GM18858 (cell line): ENCODE measurements at regions not wholly inside any gene's neighbourhood (a gene's known extent, or its start where the extent isn't known, plus 50 kb on each side); places are given as distances from the start of the nearest gene placed in this dataset.

ENCODE experiments used
- ATAC-seq: cut with Tn5 transposase; IDR thresholded peaks from one replicate; pipeline ENCODE4 v1.9.1; 2021; ENCODE audit not compliant: unreplicated experiment

GRCh38 chr10:78263521-78263988, 229.9 kb downstream of the RPS24 start:
- no peak for ATAC-seq

DNA sequence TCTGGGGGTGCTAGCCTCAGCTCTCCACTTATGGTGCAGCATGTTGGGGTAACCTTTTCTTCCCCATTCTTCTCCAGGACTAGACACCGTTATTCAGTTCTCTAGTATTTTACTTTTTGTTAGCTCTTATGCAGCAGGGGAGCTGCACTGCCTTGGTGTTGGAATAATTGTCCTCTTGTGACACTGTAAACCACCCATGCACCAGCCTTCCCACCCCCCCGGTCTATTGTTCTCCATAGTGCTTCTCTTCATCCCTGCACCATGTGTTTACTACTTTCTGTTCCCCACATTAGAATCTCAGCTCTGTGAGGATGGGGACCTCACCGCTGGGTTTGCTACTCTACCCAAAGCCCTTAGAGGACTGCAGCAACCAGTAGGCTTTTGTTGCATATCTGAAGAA, 230.7 kb downstream of the RPS24 start:
- ATAC-seq, result no peak

GRCh38 chr10:78266741-78267469, 233.2 kb downstream of the RPS24 start:
- no peak for ATAC-seq

- ATAC-seq, result no peak
Measured at GRCh38 chr10:78267598-78267997, 233.9 kb downstream of the RPS24 start.

GRCh38 chr10:78269060-78269459, 235.4 kb downstream of the RPS24 start:
- no peak for ATAC-seq

DNA sequence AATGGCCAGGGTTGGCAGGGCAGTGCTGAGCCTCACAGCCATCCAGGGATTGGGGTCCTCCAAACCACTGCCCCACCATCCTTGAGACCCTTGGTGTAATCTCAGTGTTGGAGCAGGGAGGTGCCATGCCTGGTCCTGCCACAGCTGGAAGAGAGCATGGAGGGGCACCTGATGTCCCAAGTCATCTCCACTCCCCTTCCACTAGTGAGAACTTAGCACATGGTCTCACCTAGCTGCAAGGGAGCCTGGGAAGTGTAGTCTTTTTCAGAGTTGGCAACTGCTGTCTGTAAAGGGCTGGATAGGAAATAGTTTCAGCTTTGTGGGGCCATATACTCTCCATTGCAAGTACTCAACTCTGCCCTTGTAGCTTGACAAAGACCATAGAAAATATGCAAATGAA, 238.7 kb downstream of the RPS24 start:
- no peak for ATAC-seq

GRCh38 chr10:78274491-78274890, 240.8 kb downstream of the RPS24 start:
- ATAC-seq, result no peak

DNA sequence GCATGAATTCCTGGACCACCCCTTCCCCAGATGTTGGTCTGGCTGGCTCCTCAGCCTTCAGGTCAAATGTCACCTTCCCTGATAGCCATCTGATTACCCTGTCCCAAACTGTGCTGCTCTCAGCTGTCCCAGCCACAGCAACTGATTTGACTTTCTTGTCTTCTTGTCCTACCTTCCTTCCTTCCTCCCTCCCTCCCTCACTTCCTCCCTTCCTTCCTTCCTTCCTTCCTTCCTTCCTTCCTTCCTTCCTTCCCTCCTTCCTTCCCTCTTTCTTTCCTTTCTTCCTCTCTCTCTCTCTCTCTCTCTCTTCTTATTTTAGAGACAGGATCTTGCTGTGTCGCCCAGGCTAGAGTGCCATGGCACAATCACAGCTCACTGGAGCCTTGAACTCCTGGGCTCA, 242.5 kb downstream of the RPS24 start:
- ATAC-seq, result no peak

DNA sequence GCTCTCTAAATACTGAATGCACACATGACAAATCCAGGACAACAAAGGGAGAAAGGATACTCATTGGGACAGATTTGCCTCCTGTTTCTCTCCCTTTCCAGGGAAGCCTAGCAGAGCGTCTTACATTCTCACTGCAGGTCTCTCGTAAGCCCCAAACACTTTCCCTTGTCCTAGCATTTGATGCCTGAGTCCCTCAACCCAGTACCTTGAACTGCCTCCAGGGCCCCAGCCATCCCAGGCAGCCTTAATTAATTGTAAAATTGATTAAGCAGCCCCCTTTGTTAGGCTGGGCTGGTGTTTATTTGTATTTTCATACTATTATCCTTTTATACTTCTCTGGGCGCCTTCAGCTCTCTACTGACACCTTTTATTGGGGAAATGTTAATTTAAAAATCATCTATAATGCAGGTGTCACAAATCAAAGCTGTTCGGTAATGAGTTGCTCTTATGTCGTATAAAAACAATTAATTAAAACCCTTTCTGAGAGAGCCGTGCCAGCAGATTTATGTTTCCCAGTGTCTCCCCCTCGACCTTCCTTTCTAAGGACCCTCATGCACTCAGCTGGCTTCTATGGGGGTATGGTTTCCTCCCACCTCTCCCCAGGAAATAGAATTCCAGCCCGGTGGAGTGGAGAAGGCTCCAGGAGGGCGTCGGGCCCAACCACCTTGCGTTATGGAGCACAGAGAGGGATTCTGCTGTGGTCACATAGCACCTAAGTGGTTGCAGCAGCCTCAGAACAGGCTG, 243.8 kb downstream of the RPS24 start:
- no peak for ATAC-seq

- no peak for ATAC-seq
Measured at GRCh38 chr10:78278058-78278404, 244.4 kb downstream of the RPS24 start.

DNA sequence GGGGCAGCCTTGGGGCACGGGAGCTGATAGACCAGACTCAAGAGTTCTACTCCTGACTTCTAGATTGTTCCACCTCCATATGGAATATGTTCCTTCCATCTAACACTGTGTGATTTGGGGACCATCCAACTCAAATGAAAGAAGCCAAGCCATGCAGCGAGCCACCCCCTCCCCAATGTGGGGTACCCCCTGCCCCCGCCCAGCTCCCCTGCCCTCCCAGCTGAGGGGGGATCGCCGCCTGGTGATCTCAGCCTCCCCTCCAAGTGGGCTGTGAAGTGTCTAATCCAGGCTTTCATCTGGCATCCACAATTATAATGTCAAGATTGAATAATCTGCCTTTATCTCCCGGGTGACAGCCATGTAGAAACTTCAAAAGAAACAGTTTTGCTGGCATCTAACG, 246.1 kb downstream of the RPS24 start:
- ATAC-seq, result no peak

DNA sequence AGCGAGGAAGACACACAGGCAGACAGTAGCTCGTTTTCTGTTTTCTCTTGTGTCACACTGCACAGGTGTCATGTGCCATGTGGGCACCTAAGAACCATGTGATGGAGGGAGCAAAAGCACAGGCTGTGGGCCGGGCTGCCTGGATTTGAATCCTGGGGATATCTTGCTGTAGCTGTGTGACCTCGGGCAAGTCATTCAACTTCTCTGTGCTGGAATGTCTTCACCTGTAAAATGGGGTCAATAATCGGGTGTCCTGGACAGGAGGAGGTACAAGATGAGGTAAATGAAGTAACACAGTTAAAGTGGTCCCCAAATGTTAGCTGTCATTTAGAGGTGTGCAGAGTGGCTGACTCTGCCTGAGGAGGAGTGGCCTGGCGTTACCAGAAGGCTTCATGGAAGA, 246.9 kb downstream of the RPS24 start:
- no peak for ATAC-seq

DNA sequence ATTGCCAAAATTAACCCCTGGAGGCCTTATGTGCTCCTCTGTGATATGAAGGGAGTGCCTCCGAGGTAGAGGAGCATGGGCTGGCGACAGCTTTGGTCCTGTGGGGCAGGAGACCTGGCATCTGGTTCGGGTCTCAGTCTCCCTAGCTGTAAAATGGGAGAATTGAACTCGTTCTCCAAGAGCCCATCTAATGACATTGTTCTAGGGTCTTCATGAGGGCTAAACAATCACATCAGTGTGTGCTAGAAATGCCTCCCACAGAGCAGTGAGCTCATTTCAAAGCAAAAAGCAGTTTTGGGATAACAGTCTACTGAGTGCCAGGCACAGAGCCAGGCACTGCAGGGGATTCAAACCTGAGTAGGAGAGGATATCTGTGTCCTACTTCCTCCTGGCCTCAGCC, 248.0 kb downstream of the RPS24 start:
- ATAC-seq, result no peak

DNA sequence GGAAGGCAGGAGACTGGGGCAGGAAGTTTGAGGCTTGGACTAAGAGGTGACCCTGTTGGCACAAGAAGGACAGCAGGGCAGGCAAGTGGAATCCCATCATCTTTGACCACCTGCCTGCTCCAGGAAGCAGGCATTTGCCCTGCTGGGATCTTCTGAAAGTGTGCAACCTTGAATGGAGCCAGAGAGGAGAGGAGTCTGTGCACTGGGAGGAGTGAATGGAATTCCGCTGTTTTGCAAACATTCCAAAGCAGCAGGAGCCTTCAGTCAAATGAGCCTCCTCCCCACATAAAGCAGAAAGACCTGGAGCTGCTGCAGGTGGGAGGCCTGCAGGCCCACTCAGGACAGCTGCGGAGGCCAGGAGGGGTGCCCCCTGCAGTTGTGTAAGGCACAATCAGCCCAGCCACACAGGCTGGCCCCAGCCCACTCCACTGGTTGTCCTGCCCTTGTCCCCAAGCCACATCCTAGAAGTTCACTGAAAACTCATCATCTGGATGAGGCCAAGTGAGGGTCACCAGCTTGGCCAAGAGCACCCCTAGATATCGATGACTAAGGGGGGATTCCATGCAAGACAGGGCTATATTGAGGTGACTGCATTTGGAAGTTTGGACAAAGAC, 249.5 kb downstream of the RPS24 start:
- no peak for ATAC-seq

GRCh38 chr10:78284381-78284780, 250.7 kb downstream of the RPS24 start:
- no peak for ATAC-seq

- ATAC-seq, result no peak
Measured at GRCh38 chr10:78285226-78285625, 251.6 kb downstream of the RPS24 start.

GRCh38 chr10:78286186-78286585, 252.5 kb downstream of the RPS24 start:
- no peak for ATAC-seq

- ATAC-seq, result no peak
Measured at GRCh38 chr10:78286668-78287067, 253.0 kb downstream of the RPS24 start.

- no peak for ATAC-seq
Measured at GRCh38 chr10:78287618-78288017, 254.0 kb downstream of the RPS24 start.

DNA sequence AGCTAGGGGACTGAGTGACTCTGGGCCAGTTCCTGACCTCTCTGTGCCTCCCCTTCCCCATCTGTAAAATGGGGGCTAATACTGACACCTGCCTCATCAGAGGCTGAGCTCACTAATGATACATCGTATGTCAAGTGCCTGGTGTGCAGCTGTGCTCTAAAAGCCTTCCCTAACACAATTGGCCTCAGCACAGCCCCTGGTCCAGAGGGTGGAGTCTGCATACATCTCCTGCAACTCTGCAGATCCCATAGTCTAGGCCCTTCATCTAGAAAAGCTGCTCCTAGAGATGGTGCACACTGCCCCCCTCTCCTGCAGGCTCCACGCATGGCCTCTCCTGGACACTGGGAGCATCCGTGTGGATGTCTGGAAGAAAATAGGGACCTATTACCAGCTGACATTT, 255.0 kb downstream of the RPS24 start:
- ATAC-seq, result no peak

GRCh38 chr10:78290131-78290750, 256.6 kb downstream of the RPS24 start:
- ATAC-seq, result no peak

- ATAC-seq, result no peak
Measured at GRCh38 chr10:78291722-78292121, 258.1 kb downstream of the RPS24 start.
